Spleen (tissue), 11 donors: ENCODE measurements at regions not wholly inside any gene's neighbourhood (a gene's known extent, or its start where the extent isn't known, plus 50 kb on each side); places are given as distances from the start of the nearest gene placed in this dataset.

Experiments used
- DNase-seq: peaks from one replicate; pipeline ENCODE4 v3.0.0-alpha.2; 2020
- H3K27ac ChIP-seq, 8 donors: fragments of 200-600 bp; sonication (generic) in 7 of 8; 1 replicate in 4 of 8; 2 replicates in 4 of 8; pipeline versions ENCODE4 v1.5.0 to v1.8.0; 2016 to 2021; ENCODE audit warnings: inconsistent platforms in 4 of 8, mild to moderate bottlenecking in 4 of 8, moderate library complexity in 1 of 8
- H3K27me3 ChIP-seq, 7 donors: fragments of 200-600 bp; sonication (generic) in 6 of 7; replicated peaks in 1 of 7; 1 replicate in 4 of 7; 2 replicates in 3 of 7; pipeline versions ENCODE4 v1.5.0 to v1.8.0; 2016 to 2021; ENCODE audit warnings: inconsistent platforms in 3 of 7, mild to moderate bottlenecking in 1 of 7
- H3K36me3 ChIP-seq, 6 donors: fragments of 200-600 bp; sonication (generic) in 5 of 6; 1 replicate in 4 of 6; 2 replicates in 2 of 6; pipeline versions ENCODE4 v1.5.0 to v1.8.0; 2016 to 2021; ENCODE audit warnings: inconsistent platforms in 2 of 6
- H3K4me1 ChIP-seq, 6 donors: fragments of 200-600 bp; sonication (generic) in 5 of 6; 1 replicate in 3 of 6; 2 replicates in 3 of 6; pipeline versions ENCODE4 v1.5.0 to v1.8.0; 2016 to 2021; ENCODE audit warnings: inconsistent platforms in 3 of 6
- H3K4me3 ChIP-seq, 8 donors: fragments of 200-600 bp; sonication (generic) in 7 of 8; 1 replicate in 4 of 8; 2 replicates in 4 of 8; pipeline versions ENCODE4 v1.5.0 to v1.8.0; 2016 to 2021; ENCODE audit warnings: inconsistent platforms in 4 of 8, mild to moderate bottlenecking in 4 of 8, moderate library complexity in 2 of 8
- H3K9me3 ChIP-seq, 8 donors: fragments of 200-600 bp; sonication (generic) in 7 of 8; 1 replicate in 4 of 8; 2 replicates in 4 of 8; pipeline versions ENCODE4 v1.5.0 to v1.8.0; 2016 to 2021; ENCODE audit warnings: inconsistent platforms in 4 of 8
- CTCF ChIP-seq, 11 experiments: fragments of 200-600 bp in 7 of 11; fragments of 450-650 bp in 4 of 11; sonication (generic) in 4 of 11; IDR thresholded peaks in 8 of 11; conservative IDR thresholded peaks in 3 of 11; 1 replicate in 7 of 11; 2 replicates in 4 of 11; pipeline versions ENCODE4 v1.4.0 to v1.8.0; 2016 to 2021; ENCODE audit warnings: antibody characterized with exemption in 11 of 11, inconsistent platforms in 4 of 11, mild to moderate bottlenecking in 1 of 11
- POLR2A ChIP-seq, 3 donors: fragments of 450-650 bp; IDR thresholded peaks; one replicate each; pipeline ENCODE4 v1.5.1; 2017; ENCODE audit warnings: antibody characterized with exemption in 3 of 3, mild to moderate bottlenecking in 1 of 3
- POLR2AphosphoS5 ChIP-seq, 3 donors: sonication (generic); formaldehyde crosslinking; IDR thresholded peaks; one replicate each; pipeline ENCODE4 v1.5.1; 2017; ENCODE audit warnings: antibody characterized with exemption in 3 of 3
- WGBS, 5 donors: extraction: QIAGEN DNeasy Blood & Tissue Kit in 3 of 5; methylation state at CpG; one replicate each; pipeline versions ENCODE4 v1.1.5 to v1.1.7; 2013 to 2018; 5-methylcytosine and 5-hydroxymethylcytosine counted together
- intact Hi-C: fragments of 100-400 bp; cut with DNase I; formaldehyde crosslinking; loops from one replicate; pipeline ENCODE4 v1.15.0; 2023; ENCODE audit warnings: low total_unique reads
- donor health status: healthy with polysubstance abuse.
- donor health status: DM: no; HTN: no; CAD: no; lungs with moderate emphysema.
- donor health status: DM: no; HTN: no; CAD: no.
- donor health status: Bipolar disorder and iron deficiency.
- donor health status: healthy.
- donor health status: DM: no; HTN: no; CAD: no.
- donor health status: DM: yes; HTN: yes; CAD: no.

- TF ChIP-seq POLR2AphosphoS5 (IDR thresholded peaks at IDR 0.05) (no peak), CTCF (IDR thresholded peaks at IDR 0.05 in 8 of 11, conservative IDR thresholded peaks at IDR 0.05 in 3 of 11) (no peak), POLR2A (IDR thresholded peaks at IDR 0.05) (no peak)
- 70 to 84% (median 73%) methylated on average over 16 to 20 of the region's 20 CpGs for WGBS, 5 donors
- DNase-seq, result no peak
- no peaks in the 10 kb centered on the region for H3K9me3 ChIP-seq
- peaks cover 0 to 44% (median 0%) of the 10 kb centered on the region in 7 donors for H3K27me3 ChIP-seq
- H3K36me3 ChIP-seq, result no peaks in the 10 kb centered on the region
- no peak overlapping the region for H3K27ac ChIP-seq
- no peak overlapping the region for H3K4me3 ChIP-seq
- intact Hi-C loops, result no loop called here
- H3K4me1 ChIP-seq, result no peaks in the 10 kb centered on the region
Measured at GRCh38 chr14:101288436-101289229, 272.7 kb upstream of the DIO3 start.

GRCh38 chr14:101289230-101289690 is 272.0 kb upstream of the DIO3 start:
- WGBS, 5 donors, result 84 to 93% (median 91%) methylated on average over 13 of the region's 13 CpGs
- Histone ChIP-seq H3K36me3 (no peaks in the 10 kb centered on the region), H3K27me3 (peaks cover 0 to 44% (median 0%) of the 10 kb centered on the region in 7 donors), H3K4me1 (no peaks in the 10 kb centered on the region), H3K9me3 (peaks cover 0 to under 1% (median 0%) of the 10 kb centered on the region in 8 donors), H3K4me3 (no peak overlapping the region), H3K27ac (no peak overlapping the region)
- intact Hi-C loops, result no loop called here
- DNase-seq, result no peak
- TF ChIP-seq POLR2AphosphoS5 (IDR thresholded peaks at IDR 0.05), result no peak
- no peak for TF ChIP-seq CTCF (IDR thresholded peaks at IDR 0.05 in 8 of 11, conservative IDR thresholded peaks at IDR 0.05 in 3 of 11)
- TF ChIP-seq POLR2A (IDR thresholded peaks at IDR 0.05), result no peak

GRCh38 chr14:101289911-101290310 is 271.4 kb upstream of the DIO3 start:
- Histone ChIP-seq H3K27me3 (peaks cover 0 to 41% (median 0%) of the 10 kb centered on the region in 7 donors), H3K27ac (no peak overlapping the region), H3K4me1 (no peaks in the 10 kb centered on the region), H3K9me3 (peaks cover 0 to 6% (median 0%) of the 10 kb centered on the region in 8 donors), H3K4me3 (no peak overlapping the region), H3K36me3 (no peaks in the 10 kb centered on the region)
- DNase-seq, result no peak
- no peak for TF ChIP-seq CTCF (IDR thresholded peaks at IDR 0.05 in 8 of 11, conservative IDR thresholded peaks at IDR 0.05 in 3 of 11)
- no peak for TF ChIP-seq POLR2A (IDR thresholded peaks at IDR 0.05)
- no peak for TF ChIP-seq POLR2AphosphoS5 (IDR thresholded peaks at IDR 0.05)
- intact Hi-C loops, result no loop called here
- WGBS, 5 donors, result 72 to 92% (median 87%) methylated on average over 7 of the region's 7 CpGs

DNA sequence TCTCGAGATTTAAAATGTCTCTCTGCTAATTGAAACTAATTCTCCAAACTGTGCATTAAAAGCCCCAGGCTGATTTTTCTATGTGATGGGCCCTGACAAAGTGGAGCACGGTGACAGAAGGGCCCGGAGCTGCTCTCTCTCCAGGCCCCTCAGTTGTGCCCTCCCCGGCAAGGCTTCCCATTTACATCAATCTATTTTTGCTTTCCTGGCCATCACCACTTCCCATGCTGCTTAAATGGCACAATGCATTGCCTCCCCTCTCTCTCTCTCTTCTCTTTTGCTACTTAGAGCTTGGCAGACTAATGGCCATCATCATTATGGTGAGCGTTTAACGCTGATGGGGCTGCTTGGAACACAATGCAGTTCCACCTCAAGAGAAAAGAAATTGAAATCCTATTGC is 270.7 kb upstream of the DIO3 start:
- no peaks in the 10 kb centered on the region for H3K36me3 ChIP-seq
- TF ChIP-seq POLR2AphosphoS5 (IDR thresholded peaks at IDR 0.05) (no peak), POLR2A (IDR thresholded peaks at IDR 0.05) (no peak), CTCF (IDR thresholded peaks at IDR 0.05 in 8 of 11, conservative IDR thresholded peaks at IDR 0.05 in 3 of 11) (no peak)
- H3K27me3 ChIP-seq, result peaks cover 0 to 34% (median 0%) of the 10 kb centered on the region in 7 donors
- H3K9me3 ChIP-seq, result peaks cover 0 to 12% (median 6%) of the 10 kb centered on the region in 8 donors
- 66 to 96% (median 81%) methylated on average over 6 of the region's 6 CpGs for WGBS, 5 donors
- H3K4me3 ChIP-seq, result no peak overlapping the region
- no peak overlapping the region for H3K27ac ChIP-seq
- intact Hi-C loops, result no loop called here
- no peak for DNase-seq
- H3K4me1 ChIP-seq, result no peaks in the 10 kb centered on the region
